GM12891 (cell line): ENCODE measurements at regions not wholly inside any gene's neighbourhood (a gene's known extent, or its start where the extent isn't known, plus 50 kb on each side); places are given as distances from the start of the nearest gene placed in this dataset.

Experiments
- POLR2A ChIP-seq: IDR thresholded peaks from 2 replicates; pipeline ENCODE4 v1.6.1; 2011; ENCODE audit warnings: low read depth, low read length, control low read depth
- POLR2AphosphoS5 ChIP-seq: IDR thresholded peaks from 2 replicates; pipeline ENCODE4 v1.6.1; 2011; ENCODE audit warnings: low read depth, low read length, control low read depth

DNA sequence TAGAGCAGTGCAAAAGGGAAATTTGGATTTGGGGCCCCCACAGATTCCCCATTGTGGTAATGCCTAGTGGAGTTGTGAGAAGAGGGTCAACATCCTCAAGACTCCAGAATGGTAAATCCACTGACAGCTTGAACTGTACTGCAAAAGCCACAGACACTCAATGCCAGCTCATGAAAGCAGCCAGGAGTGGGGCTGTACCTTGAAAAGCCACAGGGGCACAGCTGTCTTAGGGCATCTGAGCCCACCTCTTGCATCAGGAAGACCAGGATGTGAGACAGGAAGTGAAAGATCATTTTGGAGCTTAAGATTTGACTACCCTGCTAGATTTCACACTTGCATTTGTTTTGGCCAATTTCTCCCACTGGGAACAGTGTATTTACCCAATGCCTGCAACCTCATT, 1548.9 kb upstream of the PCDH20 start:
- no peak for TF ChIP-seq POLR2AphosphoS5
- no peak for TF ChIP-seq POLR2A
